NT2/D1 (cell line): ENCODE measurements at regions not wholly inside any gene's neighbourhood (a gene's known extent, or its start where the extent isn't known, plus 50 kb on each side); places are given as distances from the start of the nearest gene placed in this dataset.
A peak's percentile ranks its signal among the peaks of the same experiment; 100 is the strongest.
"Not testable (repeated sequence)": the region's sequence is repeated elsewhere in the genome, so short reads cannot be mapped to it uniquely, and the experiment has no call there.

Experiments used
- DNase-seq: peaks from one replicate; pipeline ENCODE4 v3.0.0-alpha.2; 2011; ENCODE audit warnings: low read depth, low spot score
- H3K27me3 ChIP-seq: 2 replicates; pipeline ENCODE4 v1.6.0; 2011; ENCODE audit warnings: mild to moderate bottlenecking; ENCODE audit not compliant: insufficient read length, insufficient read depth
- H3K36me3 ChIP-seq: 2 replicates; pipeline ENCODE4 v1.6.1; 2011; ENCODE audit warnings: mild to moderate bottlenecking, low read length, mixed read lengths; ENCODE audit not compliant: insufficient read depth, insufficient read length
- H3K4me1 ChIP-seq: 2 replicates; pipeline ENCODE4 v1.5.1; 2011; ENCODE audit not compliant: insufficient read depth, insufficient read length
- H3K4me3 ChIP-seq: 2 replicates; pipeline ENCODE4 v1.5.1; 2011; ENCODE audit warnings: low read depth; ENCODE audit not compliant: insufficient read length
- H3K9ac ChIP-seq: 2 replicates; pipeline ENCODE4 v1.6.0; 2011; ENCODE audit warnings: low read depth; ENCODE audit not compliant: insufficient read length
- H3K9me3 ChIP-seq: 2 replicates; pipeline ENCODE4 v1.5.1; 2011; ENCODE audit warnings: mild to moderate bottlenecking, low read length; ENCODE audit not compliant: insufficient read depth
- SUZ12 ChIP-seq: IDR thresholded peaks from 2 replicates; pipeline ENCODE4 v1.6.1; 2011; ENCODE audit not compliant: insufficient read length, insufficient read depth; ENCODE audit errors: extremely low read depth
- YY1 ChIP-seq: IDR thresholded peaks from 2 replicates; pipeline ENCODE4 v1.6.1; 2011; ENCODE audit not compliant: insufficient read length, insufficient read depth
- ZNF274 ChIP-seq: IDR thresholded peaks from 2 replicates; pipeline ENCODE4 v1.6.1; 2011; ENCODE audit warnings: mild to moderate bottlenecking, low read depth, low read length

DNA sequence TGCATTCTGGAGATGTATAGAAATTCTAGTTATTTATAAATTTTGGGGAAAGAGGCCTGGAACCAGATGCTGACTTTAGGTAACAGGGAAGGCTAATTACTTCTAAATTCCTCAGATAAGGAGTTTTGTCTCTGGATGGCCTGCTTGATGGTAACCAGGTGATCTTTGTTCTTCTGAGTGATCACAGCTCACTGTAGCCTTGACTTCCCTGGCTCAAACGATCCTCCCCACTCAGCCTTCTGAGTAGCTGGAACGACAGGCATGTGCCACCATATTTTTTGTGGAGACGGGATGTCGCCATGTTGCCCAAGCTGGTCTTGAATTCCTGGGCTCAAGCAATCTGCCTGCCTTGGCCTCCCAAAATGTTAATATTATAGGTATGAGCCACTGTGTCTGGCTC, 54.4 kb upstream of the MSH6 start:
- H3K4me1 ChIP-seq: no peaks in the 10 kb centered on the region
- H3K9ac ChIP-seq: no peak overlapping the region
- TF ChIP-seq ZNF274 (no peak), SUZ12 (no peak), YY1 (no peak)
- H3K27me3 ChIP-seq: no peaks in the 10 kb centered on the region
- H3K4me3 ChIP-seq: no peak overlapping the region
- H3K9me3 ChIP-seq: peaks cover 7% of the 10 kb centered on the region; the same call in 1 of the 2 replicates
- DNase-seq: no peak
- no peaks in the 10 kb centered on the region for H3K36me3 ChIP-seq

DNA sequence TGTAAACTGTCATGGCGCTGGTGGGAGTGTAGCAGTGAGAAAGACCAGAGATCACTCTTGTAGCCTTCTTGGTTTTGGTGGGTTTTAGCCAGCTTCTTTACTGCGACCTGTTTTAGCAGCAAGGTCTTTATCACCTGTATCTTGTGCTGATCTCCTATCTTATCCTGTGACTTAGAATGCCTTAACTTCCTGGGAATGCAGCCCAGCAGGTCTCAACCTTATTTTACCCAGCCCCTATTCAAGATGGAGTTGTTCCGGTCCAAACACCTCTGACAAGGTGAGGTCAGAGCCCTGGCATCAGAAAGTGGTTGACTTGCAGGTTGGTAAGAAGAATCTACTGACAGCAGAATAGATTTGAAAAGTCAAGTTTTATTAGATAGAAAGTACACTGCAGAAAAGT, 55.0 kb upstream of the MSH6 start:
- Histone ChIP-seq H3K9me3 (peaks cover 7% of the 10 kb centered on the region; the same call in 1 of the 2 replicates), H3K4me1 (no peaks in the 10 kb centered on the region), H3K36me3 (no peaks in the 10 kb centered on the region), H3K9ac (no peak overlapping the region), H3K27me3 (no peaks in the 10 kb centered on the region), H3K4me3 (no peak overlapping the region)
- no peak for DNase-seq
- no peak for TF ChIP-seq ZNF274
- no peak for TF ChIP-seq YY1
- no peak for TF ChIP-seq SUZ12

DNA sequence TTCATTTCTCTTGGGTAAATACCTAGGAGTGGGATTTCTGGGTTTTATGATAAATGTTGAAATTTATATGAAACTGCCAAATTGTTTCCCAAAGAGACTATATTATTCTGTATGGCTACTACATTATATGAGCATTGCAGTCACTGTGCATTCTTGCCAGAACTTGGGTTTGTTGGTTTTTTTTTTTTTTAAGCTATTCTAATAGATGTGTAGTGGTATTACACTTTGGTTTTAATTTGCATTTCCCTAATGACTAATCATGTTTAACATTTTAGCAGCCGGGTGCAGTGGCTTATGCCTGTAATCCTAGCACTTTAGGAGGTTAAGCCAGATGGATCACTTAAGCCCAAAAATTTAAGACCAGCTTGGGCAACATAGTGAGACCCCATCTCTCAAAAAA, 56.0 kb upstream of the MSH6 start:
- H3K9ac ChIP-seq, H3K36me3 ChIP-seq, H3K9me3 ChIP-seq, H3K4me1 ChIP-seq, H3K27me3 ChIP-seq, DNase-seq, H3K4me3 ChIP-seq: not testable (repeated sequence)

DNA sequence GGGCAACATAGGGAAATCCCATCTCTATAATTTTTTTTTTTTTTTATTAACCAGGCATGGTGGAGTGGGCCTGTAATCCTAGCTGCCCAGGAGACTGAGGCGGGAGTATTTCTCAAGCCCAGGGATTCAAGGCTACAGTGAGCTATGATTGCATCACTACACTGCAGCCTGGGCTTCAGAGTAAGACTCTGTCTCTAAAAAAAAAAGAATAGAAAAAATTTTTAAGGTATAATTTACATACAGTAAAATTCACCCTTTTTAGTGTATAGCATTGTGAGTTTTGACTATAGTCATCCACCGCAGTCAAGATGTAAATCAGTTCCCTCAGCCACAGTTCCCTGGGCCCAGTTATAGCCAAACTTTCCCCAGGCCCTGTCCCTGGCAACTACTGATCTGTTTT, 57.1 kb upstream of the MSH6 start:
- no peaks in the 10 kb centered on the region for H3K36me3 ChIP-seq
- H3K4me3 ChIP-seq: no peak overlapping the region
- H3K9ac ChIP-seq: no peak overlapping the region

DNA sequence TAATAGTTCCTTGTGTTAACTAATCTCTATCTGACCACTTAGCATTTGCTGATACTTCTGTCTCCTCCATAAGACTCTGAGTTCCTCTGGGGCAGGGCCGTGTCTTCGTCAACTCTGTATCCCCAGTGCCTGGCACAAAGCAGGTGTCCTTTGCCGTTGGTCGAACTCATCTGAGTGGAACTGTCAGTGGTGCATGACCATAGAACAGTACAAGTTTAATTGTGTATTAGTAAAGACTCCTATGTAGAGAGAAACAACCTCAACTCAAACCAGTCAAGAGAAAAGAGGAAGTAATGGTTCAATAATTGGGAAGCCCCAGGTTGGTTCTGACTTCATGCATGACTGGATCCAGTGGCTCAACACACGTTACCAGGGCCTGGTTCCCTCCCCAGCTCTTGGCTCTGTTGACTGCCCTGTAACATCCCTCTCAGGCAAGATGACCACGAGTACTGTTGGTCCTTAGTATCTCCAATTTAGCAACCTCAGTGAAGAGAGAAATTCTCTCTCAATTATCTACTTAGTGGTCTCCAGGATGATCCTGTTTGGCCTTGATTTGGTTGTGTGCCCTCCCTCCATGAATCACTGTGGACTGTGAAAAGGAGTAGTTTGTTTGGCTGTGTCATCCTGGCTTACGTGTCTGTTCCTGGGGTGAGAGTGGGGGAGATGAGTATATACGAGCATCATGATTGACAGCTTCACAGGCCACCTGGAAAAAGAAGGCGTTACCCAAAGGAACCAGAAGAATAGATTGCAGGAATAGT, 58.5 kb upstream of the MSH6 start:
- no peak overlapping the region for H3K4me3 ChIP-seq
- no peaks in the 10 kb centered on the region for H3K27me3 ChIP-seq
- no peak for DNase-seq
- no peaks in the 10 kb centered on the region for H3K36me3 ChIP-seq
- H3K9ac ChIP-seq: no peak overlapping the region
- TF ChIP-seq YY1: no peak
- no peak for TF ChIP-seq SUZ12
- TF ChIP-seq ZNF274: no peak
- no peaks in the 10 kb centered on the region for H3K4me1 ChIP-seq
- peaks cover 3% of the 10 kb centered on the region; the same call in 1 of the 2 replicates for H3K9me3 ChIP-seq

More for the DNA sequence above, 57.1 kb upstream of the MSH6 start:
- Histone ChIP-seq H3K27me3 (no peaks in the 10 kb centered on the region), H3K4me1 (no peaks in the 10 kb centered on the region), H3K9me3 (peaks cover 7% of the 10 kb centered on the region; the same call in 1 of the 2 replicates)
- TF ChIP-seq SUZ12 (no peak), ZNF274 (no peak), YY1 (no peak)
- no peak for DNase-seq

DNA sequence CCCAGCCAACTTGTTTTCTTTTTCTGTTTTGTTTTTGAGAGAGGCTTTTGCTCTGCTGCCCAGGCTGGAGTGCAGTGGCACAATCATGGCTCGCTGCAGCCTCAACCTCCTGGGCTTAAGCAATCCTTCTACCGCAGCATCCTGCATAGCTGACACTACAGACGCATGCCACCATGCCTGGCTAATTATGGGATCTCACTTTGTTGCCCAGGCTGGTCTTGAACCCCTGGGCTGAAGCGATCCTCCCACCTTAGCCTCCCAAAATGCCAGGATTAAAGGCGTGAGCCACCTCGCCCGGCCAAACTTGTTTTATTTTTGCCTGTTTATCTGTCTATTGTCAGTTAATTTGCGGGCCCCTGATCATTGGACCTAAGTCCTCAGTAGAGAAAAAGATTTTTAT, 61.6 kb upstream of the MSH6 start:
- TF ChIP-seq ZNF274 (no peak), YY1 (no peak), SUZ12 (no peak)
- H3K4me1 ChIP-seq: no peaks in the 10 kb centered on the region
- no peak for DNase-seq
- peak overlapping the region; percentile 50 for H3K9ac ChIP-seq
- no peaks in the 10 kb centered on the region for H3K36me3 ChIP-seq
- H3K4me3 ChIP-seq: no peak overlapping the region
- H3K9me3 ChIP-seq: peaks cover 10% of the 10 kb centered on the region; the same call in 1 of the 2 replicates
- H3K27me3 ChIP-seq: no peaks in the 10 kb centered on the region

DNA sequence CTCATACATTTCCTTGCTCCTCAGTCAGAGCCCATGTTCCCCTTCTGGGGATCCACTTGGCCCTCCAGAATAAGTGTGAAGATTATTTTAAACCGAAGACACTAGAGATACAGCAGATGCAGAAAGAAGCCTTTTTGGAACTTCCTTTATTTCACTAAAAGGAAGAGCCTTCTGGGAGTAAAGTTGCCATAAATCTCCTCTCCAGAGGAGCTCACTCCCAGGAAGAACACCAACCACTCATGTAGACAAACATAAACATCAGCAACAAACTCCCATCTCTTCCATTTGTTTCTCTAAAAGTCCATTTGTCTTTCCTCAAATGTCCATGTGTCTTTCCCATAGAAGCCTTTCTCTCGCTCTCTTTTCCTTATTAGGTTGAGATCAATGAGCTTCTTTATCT, 62.4 kb upstream of the MSH6 start:
- Histone ChIP-seq H3K36me3 (no peaks in the 10 kb centered on the region), H3K4me1 (no peaks in the 10 kb centered on the region), H3K9ac (no peak overlapping the region), H3K9me3 (peaks cover 10% of the 10 kb centered on the region; the same call in 1 of the 2 replicates), H3K27me3 (no peaks in the 10 kb centered on the region), H3K4me3 (no peak overlapping the region)
- TF ChIP-seq SUZ12 (no peak), ZNF274 (no peak), YY1 (no peak)
- no peak for DNase-seq

DNA sequence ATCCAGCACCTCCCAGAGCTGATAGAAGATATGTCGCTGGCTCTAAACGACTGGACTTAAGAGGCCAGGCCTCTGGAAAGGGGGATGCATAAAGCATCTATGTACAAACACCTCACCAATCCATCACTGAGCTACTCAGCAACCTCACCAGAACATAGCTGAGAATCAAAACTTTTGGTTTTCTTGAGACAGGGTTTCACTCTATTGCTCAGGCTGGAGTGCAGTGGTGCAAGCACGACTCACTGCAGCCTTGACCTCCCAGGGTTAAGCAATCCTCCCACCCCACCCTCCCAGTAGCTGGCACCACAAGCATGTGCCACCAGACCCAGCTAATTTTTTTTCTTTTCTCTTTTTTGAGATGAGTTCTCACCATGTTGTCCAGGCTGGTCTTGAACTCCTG, 62.9 kb upstream of the MSH6 start:
- H3K4me3 ChIP-seq: no peak overlapping the region
- no peak for DNase-seq
- no peaks in the 10 kb centered on the region for H3K4me1 ChIP-seq
- TF ChIP-seq YY1 (no peak), SUZ12 (no peak), ZNF274 (no peak)
- no peaks in the 10 kb centered on the region for H3K36me3 ChIP-seq
- no peaks in the 10 kb centered on the region for H3K27me3 ChIP-seq
- H3K9me3 ChIP-seq: peaks cover 10% of the 10 kb centered on the region; the same call in 1 of the 2 replicates
- H3K9ac ChIP-seq: no peak overlapping the region
